Nephron (organoid): ENCODE measurements at regions not wholly inside any gene's neighbourhood (a gene's known extent, or its start where the extent isn't known, plus 50 kb on each side); places are given as distances from the start of the nearest gene placed in this dataset.
"Not testable (repeated sequence)": the region's sequence is repeated elsewhere in the genome, so short reads cannot be mapped to it uniquely, and the experiment has no call there.

Source experiments
- H3K27ac Mint-ChIP-seq, 3 experiments: 2 replicates each; pipeline ENCODE4 v1.8.0; 2020; ENCODE audit warnings: mixed read lengths in 3 of 3, mild to moderate bottlenecking in 2 of 3, moderate library complexity in 1 of 3
- H3K27me3 Mint-ChIP-seq: 2 replicates; pipeline ENCODE4 v1.8.0; 2021; ENCODE audit warnings: low read depth, mild to moderate bottlenecking, moderate library complexity, mixed read lengths
- H3K36me3 Mint-ChIP-seq: 2 replicates; pipeline ENCODE4 v1.8.0; 2020; ENCODE audit warnings: low read depth, mixed read lengths
- H3K4me1 Mint-ChIP-seq: 2 replicates; pipeline ENCODE4 v1.8.0; 2020; ENCODE audit warnings: mixed read lengths
- H3K4me3 Mint-ChIP-seq, 3 experiments: 2 replicates each; pipeline ENCODE4 v1.8.0; 2020; ENCODE audit warnings: mild to moderate bottlenecking in 3 of 3, mixed read lengths in 3 of 3, moderate library complexity in 2 of 3
- H3K9me3 Mint-ChIP-seq: 2 replicates; pipeline ENCODE4 v1.8.0; 2020; ENCODE audit warnings: mixed read lengths
- CTCF ChIP-seq, 3 experiments: fragments of 200-600 bp; sonication (generic); IDR thresholded peaks; one replicate each; pipeline ENCODE4 v1.5.0; 2021; ENCODE audit warnings: antibody characterized with exemption in 3 of 3; ENCODE audit not compliant: unreplicated experiment in 3 of 3

DNA sequence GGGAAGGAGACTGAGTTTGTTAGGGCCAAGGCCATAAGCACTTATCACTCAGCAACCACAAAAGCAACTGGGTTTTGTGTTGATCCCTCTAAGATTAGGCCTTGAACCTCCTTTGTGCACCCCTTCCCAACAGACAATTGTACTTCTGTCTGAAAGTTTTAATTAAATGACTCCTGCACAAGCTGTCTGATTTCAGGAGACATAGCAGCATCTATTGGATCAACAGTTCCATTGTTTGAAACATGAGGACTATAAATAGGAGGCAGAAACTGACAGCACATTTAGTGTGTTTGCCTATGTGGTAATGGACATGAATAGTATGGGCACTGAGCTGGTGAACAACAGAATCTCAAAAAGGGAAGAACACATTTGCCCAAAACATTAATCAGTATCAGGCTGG, 167.3 kb upstream of the KCNJ6 start:
- no peak overlapping the region for H3K27ac Mint-ChIP-seq
- no peak for TF ChIP-seq CTCF (IDR thresholded peaks at IDR 0.05; ENCODE audit: unreplicated experiment in 3 of 3)
- peaks cover 11% of the 10 kb centered on the region for H3K4me1 Mint-ChIP-seq
- H3K9me3 Mint-ChIP-seq: no peaks in the 10 kb centered on the region
- peaks cover 44% of the 10 kb centered on the region for H3K27me3 Mint-ChIP-seq
- no peak overlapping the region for H3K4me3 Mint-ChIP-seq
- H3K36me3 Mint-ChIP-seq: no peaks in the 10 kb centered on the region

- TF ChIP-seq CTCF (IDR thresholded peaks at IDR 0.05; ENCODE audit: unreplicated experiment in 3 of 3): no peak
- Mint-ChIP-seq H3K27me3 (peaks cover 29% of the 10 kb centered on the region), H3K27ac (no peak overlapping the region), H3K4me1 (peaks cover 5% of the 10 kb centered on the region), H3K36me3 (no peaks in the 10 kb centered on the region), H3K9me3 (no peaks in the 10 kb centered on the region), H3K4me3 (no peak overlapping the region)
These were observed 170.2 kb upstream of the KCNJ15 start for GRCh38 chr21:38086580-38086979.

DNA sequence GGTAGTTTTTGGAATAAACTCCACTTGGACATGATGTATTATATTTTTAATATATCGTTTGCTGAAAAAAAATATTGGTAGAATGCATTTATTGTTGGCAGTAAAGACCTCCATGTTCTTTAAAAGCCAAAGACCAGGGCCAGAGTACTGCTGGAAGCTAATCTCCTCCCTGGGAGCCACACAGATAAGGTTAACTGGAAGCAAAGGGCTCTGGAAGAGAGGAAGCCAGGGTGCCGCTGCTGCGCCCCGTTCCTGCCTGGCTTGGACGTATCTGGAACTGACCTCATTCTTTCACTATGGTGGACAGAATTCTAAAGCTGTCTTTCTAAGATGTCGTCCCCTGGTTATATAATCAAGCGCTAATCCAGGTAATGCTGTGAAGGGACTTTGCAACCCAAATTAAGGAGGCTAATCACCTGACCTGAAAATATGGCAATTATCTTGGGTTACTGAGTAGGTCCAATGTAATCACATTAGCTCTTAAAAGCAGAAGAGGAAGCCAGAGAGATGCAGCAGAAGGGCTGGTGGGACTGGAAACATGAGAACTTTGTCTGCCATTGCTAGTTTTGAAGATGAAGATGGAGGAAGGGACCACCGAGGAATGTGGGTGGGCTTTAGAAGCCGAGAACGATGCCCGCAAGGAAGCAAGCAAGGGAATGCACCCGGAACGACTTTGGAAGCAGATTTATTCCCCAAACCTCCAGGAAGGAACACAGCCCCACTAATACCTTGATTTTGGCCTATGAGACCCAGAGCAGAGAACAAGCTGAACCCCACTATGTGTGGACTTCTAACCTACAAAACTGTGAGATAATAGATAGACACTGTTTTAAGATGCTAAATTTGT, 167.7 kb upstream of the KCNJ15 start:
- no peak for TF ChIP-seq CTCF (IDR thresholded peaks at IDR 0.05; ENCODE audit: unreplicated experiment in 3 of 3)

GRCh38 chr21:38089763-38090046, 167.1 kb upstream of the KCNJ15 start:
- Mint-ChIP-seq H3K9me3 (no peaks in the 10 kb centered on the region), H3K4me3 (no peak overlapping the region), H3K27me3 (peaks cover 12% of the 10 kb centered on the region), H3K36me3 (no peaks in the 10 kb centered on the region), H3K27ac (no peak overlapping the region), H3K4me1 (no peaks in the 10 kb centered on the region)
- TF ChIP-seq CTCF (IDR thresholded peaks at IDR 0.05; ENCODE audit: unreplicated experiment in 3 of 3): no peak

More for the DNA sequence above, 167.7 kb upstream of the KCNJ15 start:
- no peaks in the 10 kb centered on the region for H3K9me3 Mint-ChIP-seq
- H3K27me3 Mint-ChIP-seq: peaks cover 18% of the 10 kb centered on the region
- H3K27ac Mint-ChIP-seq: no peak overlapping the region
- H3K4me1 Mint-ChIP-seq: no peaks in the 10 kb centered on the region
- no peak overlapping the region for H3K4me3 Mint-ChIP-seq
- no peaks in the 10 kb centered on the region for H3K36me3 Mint-ChIP-seq

GRCh38 chr21:38091061-38091460, 165.7 kb upstream of the KCNJ15 start:
- H3K9me3 Mint-ChIP-seq, H3K36me3 Mint-ChIP-seq, H3K4me3 Mint-ChIP-seq, H3K27ac Mint-ChIP-seq, H3K4me1 Mint-ChIP-seq: not testable (repeated sequence)
- H3K27me3 Mint-ChIP-seq: peaks cover 12% of the 10 kb centered on the region

GRCh38 chr21:38092051-38092450, 164.7 kb upstream of the KCNJ15 start:
- Mint-ChIP-seq H3K9me3 (peaks cover 6% of the 10 kb centered on the region), H3K27me3 (peaks cover 8% of the 10 kb centered on the region), H3K27ac (no peak overlapping the region), H3K4me3 (no peak overlapping the region), H3K4me1 (no peaks in the 10 kb centered on the region), H3K36me3 (no peaks in the 10 kb centered on the region)
- TF ChIP-seq CTCF (IDR thresholded peaks at IDR 0.05; ENCODE audit: unreplicated experiment in 3 of 3): no peak
